Bone marrow (tissue), 2 donors: ENCODE measurements at regions not wholly inside any gene's neighbourhood (a gene's known extent, or its start where the extent isn't known, plus 50 kb on each side); places are given as distances from the start of the nearest gene placed in this dataset.

ENCODE experiments used
- DNase-seq, 2 donors: peaks; one replicate each; lab custom pipeline; 2025; lab: John Stamatoyannopoulos, UW

- DNase-seq, result no peak
Observed at GRCh38 chr16:62974424-62974823, 938.2 kb upstream of the CDH8 start.

GRCh38 chr16:62970851-62971250 lies 934.6 kb upstream of the CDH8 start:
- no peak for DNase-seq

GRCh38 chr16:62969711-62970318 lies 933.6 kb upstream of the CDH8 start:
- no peak for DNase-seq

GRCh38 chr16:62967611-62968010 lies 931.4 kb upstream of the CDH8 start:
- DNase-seq, result no peak

GRCh38 chr16:62967163-62967562 lies 930.9 kb upstream of the CDH8 start:
- DNase-seq, result no peak

GRCh38 chr16:62966626-62967025 lies 930.4 kb upstream of the CDH8 start:
- no peak for DNase-seq

- DNase-seq, result no peak
Observed at GRCh38 chr16:62965831-62966230, 929.6 kb upstream of the CDH8 start.

- DNase-seq, result no peak
Observed at GRCh38 chr16:62963846-62964245, 927.6 kb upstream of the CDH8 start.

- DNase-seq, result no peak
Observed at GRCh38 chr16:62955033-62955349, 918.8 kb upstream of the CDH8 start.

- DNase-seq, result no peak
Observed at GRCh38 chr16:62954144-62955032, 918.1 kb upstream of the CDH8 start.

GRCh38 chr16:62950351-62950750 lies 914.1 kb upstream of the CDH8 start:
- no peak for DNase-seq

GRCh38 chr16:62940569-62940968 lies 904.3 kb upstream of the CDH8 start:
- DNase-seq, result no peak

GRCh38 chr16:62939687-62940086 lies 903.4 kb upstream of the CDH8 start:
- DNase-seq, result no peak

GRCh38 chr16:62933929-62934328 lies 897.7 kb upstream of the CDH8 start:
- DNase-seq, result no peak

GRCh38 chr16:62929593-62929992 lies 893.4 kb upstream of the CDH8 start:
- DNase-seq, result no peak

- no peak for DNase-seq
Observed at GRCh38 chr16:62927122-62927521, 890.9 kb upstream of the CDH8 start.

GRCh38 chr16:62926121-62926801 lies 890.0 kb upstream of the CDH8 start:
- no peak for DNase-seq

GRCh38 chr16:62921904-62922303 lies 885.7 kb upstream of the CDH8 start:
- no peak for DNase-seq

GRCh38 chr16:62913924-62914323 lies 877.7 kb upstream of the CDH8 start:
- no peak for DNase-seq

GRCh38 chr16:62913333-62913732 lies 877.1 kb upstream of the CDH8 start:
- no peak for DNase-seq

GRCh38 chr16:62909597-62909996 lies 873.4 kb upstream of the CDH8 start:
- DNase-seq, result no peak

GRCh38 chr16:62907562-62907961 lies 871.3 kb upstream of the CDH8 start:
- no peak for DNase-seq

- no peak for DNase-seq
Observed at GRCh38 chr16:62903961-62904502, 867.8 kb upstream of the CDH8 start.
